Liver (tissue), 8 donors: ENCODE measurements at regions not wholly inside any gene's neighbourhood (a gene's known extent, or its start where the extent isn't known, plus 50 kb on each side); places are given as distances from the start of the nearest gene placed in this dataset.

ENCODE experiments used
- DNase-seq: peaks from one replicate; pipeline ENCODE4 v3.0.0-alpha.2; 2017; ENCODE audit warnings: low spot score
- H3K27ac ChIP-seq, 2 donors: one replicate each; pipeline ENCODE4 v1.7.0; 2013; ENCODE audit warnings: inconsistent platforms in 2 of 2, low read length in 2 of 2, control low read depth in 1 of 2, low read depth in 1 of 2, mild to moderate bottlenecking in 1 of 2
- H3K27me3 ChIP-seq, 4 donors: one replicate each; pipeline versions ENCODE4 v1.6.1 to v1.7.0; 2013; ENCODE audit warnings: low read length in 3 of 4, inconsistent platforms in 1 of 4, mild to moderate bottlenecking in 1 of 4, moderate library complexity in 1 of 4; ENCODE audit not compliant: control insufficient read depth in 4 of 4, insufficient read depth in 4 of 4
- H3K36me3 ChIP-seq, 4 donors: one replicate each; pipeline versions ENCODE4 v1.6.1 to v1.7.0; 2013; ENCODE audit warnings: low read length in 3 of 4, mild to moderate bottlenecking in 3 of 4, low read depth in 1 of 4, moderate library complexity in 1 of 4; ENCODE audit not compliant: control insufficient read depth in 4 of 4, insufficient read depth in 3 of 4
- H3K4me1 ChIP-seq, 4 donors: one replicate each; pipeline versions ENCODE4 v1.6.1 to v1.7.0; 2013; ENCODE audit warnings: low read length in 3 of 4, mild to moderate bottlenecking in 3 of 4, moderate library complexity in 1 of 4; ENCODE audit not compliant: control insufficient read depth in 4 of 4, insufficient read depth in 4 of 4
- H3K4me3 ChIP-seq, 3 donors: one replicate each; pipeline versions ENCODE4 v1.6.1 to v1.7.0; 2013; ENCODE audit warnings: low read length in 3 of 3, control low read depth in 1 of 3, low read depth in 1 of 3, mild to moderate bottlenecking in 1 of 3
- H3K9ac ChIP-seq, 2 donors: one replicate each; pipeline ENCODE4 v1.7.0; 2013; ENCODE audit warnings: low read length in 2 of 2, mild to moderate bottlenecking in 2 of 2, moderate library complexity in 2 of 2, control low read depth in 1 of 2, low read depth in 1 of 2
- H3K9me3 ChIP-seq, 4 donors: one replicate each; pipeline versions ENCODE4 v1.6.1 to v1.7.0; 2013; ENCODE audit warnings: low read length in 3 of 4; ENCODE audit not compliant: control insufficient read depth in 4 of 4
- ATF3 ChIP-seq: IDR thresholded peaks from 2 replicates; pipeline ENCODE4 v1.6.1; 2016; ENCODE audit warnings: antibody characterized with exemption
- CTCF ChIP-seq: fragments of 150-350 bp; IDR thresholded peaks from 2 replicates; pipeline ENCODE4 v1.5.1; 2017; ENCODE audit warnings: improper control_type of control experiment, low read depth, low read length; ENCODE audit not compliant: missing input control
- EGR1 ChIP-seq, 2 donors: IDR thresholded peaks; 2 replicates each; pipeline ENCODE4 v1.6.1; 2016 to 2018; ENCODE audit warnings: antibody characterized with exemption in 2 of 2, low read depth in 2 of 2
- FOXA1 ChIP-seq: IDR thresholded peaks from 2 replicates; pipeline ENCODE4 v1.6.1; 2016; ENCODE audit warnings: antibody characterized with exemption
- GABPA ChIP-seq, 2 donors: IDR thresholded peaks in 1 of 2; conservative IDR thresholded peaks in 1 of 2; 2 replicates each; pipeline ENCODE4 v1.6.1; 2016; ENCODE audit warnings: antibody characterized with exemption in 2 of 2, mild to moderate bottlenecking in 1 of 2, moderate library complexity in 1 of 2
- HNF4A ChIP-seq, 2 donors: conservative IDR thresholded peaks; 2 replicates each; pipeline ENCODE4 v1.6.1; 2016; ENCODE audit warnings: antibody characterized with exemption in 2 of 2, mild to moderate bottlenecking in 2 of 2
- HNF4G ChIP-seq: IDR thresholded peaks from 2 replicates; pipeline ENCODE4 v1.6.1; 2016; ENCODE audit warnings: antibody characterized with exemption
- JUND ChIP-seq, 2 donors: IDR thresholded peaks; 2 replicates each; pipeline ENCODE4 v1.6.1; 2016; ENCODE audit warnings: antibody characterized with exemption in 2 of 2
- MAX ChIP-seq: IDR thresholded peaks from 2 replicates; pipeline ENCODE4 v1.6.1; 2016; ENCODE audit warnings: antibody characterized with exemption
- NR2F2 ChIP-seq: IDR thresholded peaks from 2 replicates; pipeline ENCODE4 v1.6.1; 2016; ENCODE audit warnings: antibody characterized with exemption
- RAD21 ChIP-seq, 2 donors: IDR thresholded peaks; 2 replicates each; pipeline ENCODE4 v1.6.1; 2016; ENCODE audit warnings: antibody characterized with exemption in 2 of 2, mild to moderate bottlenecking in 2 of 2
- REST ChIP-seq: IDR thresholded peaks from 2 replicates; pipeline ENCODE4 v1.6.1; 2016; ENCODE audit warnings: antibody characterized with exemption, mild to moderate bottlenecking
- RXRA ChIP-seq, 2 donors: IDR thresholded peaks; 2 replicates each; pipeline ENCODE4 v1.6.1; 2017 to 2018; ENCODE audit warnings: antibody characterized with exemption in 2 of 2, mild to moderate bottlenecking in 1 of 2
- SP1 ChIP-seq: IDR thresholded peaks from 2 replicates; pipeline ENCODE4 v1.6.1; 2018; ENCODE audit warnings: antibody characterized with exemption, mild to moderate bottlenecking
- TAF1 ChIP-seq: conservative IDR thresholded peaks from 2 replicates; pipeline ENCODE4 v1.6.1; 2016; ENCODE audit warnings: antibody characterized with exemption, mild to moderate bottlenecking
- YY1 ChIP-seq: IDR thresholded peaks from 2 replicates; pipeline ENCODE4 v1.6.1; 2016; ENCODE audit warnings: antibody characterized with exemption, mild to moderate bottlenecking
- ZBTB33 ChIP-seq: IDR thresholded peaks from 2 replicates; pipeline ENCODE4 v1.6.1; 2016; ENCODE audit warnings: antibody characterized with exemption
- WGBS: extraction: QIAGEN DNeasy Blood & Tissue Kit; methylation state at CpG from one replicate; pipeline ENCODE4 v1.1.7; 2013; 5-methylcytosine and 5-hydroxymethylcytosine counted together
- donor health status: healthy.
- donor health status: healthy.
- donor health status: healthy.
- donor health status: healthy.
- donor health status: healthy.

GRCh38 chr11:91686700-91687099, 537.9 kb upstream of the FAT3 start:
- TF ChIP-seq SP1 = no peak
- TF ChIP-seq HNF4A (conservative IDR thresholded peaks at IDR 0.05) = no peak
- no peak for TF ChIP-seq NR2F2
- TF ChIP-seq EGR1 (IDR thresholded peaks at IDR 0.05; ENCODE audit: low read depth in 2 of 2) = no peak
- no peak for TF ChIP-seq GABPA (IDR thresholded peaks at IDR 0.05 in 1 of 2, conservative IDR thresholded peaks at IDR 0.05 in 1 of 2)
- TF ChIP-seq JUND (IDR thresholded peaks at IDR 0.05) = no peak
- no peak for TF ChIP-seq YY1
- TF ChIP-seq TAF1 = no peak
- TF ChIP-seq FOXA1 = no peak
- TF ChIP-seq ATF3 = no peak
- no peak for TF ChIP-seq REST
- TF ChIP-seq MAX = no peak
- TF ChIP-seq ZBTB33 = no peak
- TF ChIP-seq CTCF = no peak
- TF ChIP-seq RXRA (IDR thresholded peaks at IDR 0.05) = no peak
- TF ChIP-seq HNF4G = no peak
- no peaks in the 10 kb centered on the region for H3K4me1 ChIP-seq

GRCh38 chr11:91686281-91686680, 538.3 kb upstream of the FAT3 start:
- Histone ChIP-seq H3K4me3 (no peak overlapping the region), H3K27me3 (no peaks in the 10 kb centered on the region), H3K27ac (no peak overlapping the region), H3K9me3 (no peaks in the 10 kb centered on the region), H3K36me3 (no peaks in the 10 kb centered on the region), H3K9ac (no peak overlapping the region), H3K4me1 (no peaks in the 10 kb centered on the region)
- WGBS = 88% methylated on average over 3 of the region's 3 CpGs
- no peak for DNase-seq
- no peak for TF ChIP-seq HNF4G
- TF ChIP-seq FOXA1 = no peak
- TF ChIP-seq CTCF = no peak
- TF ChIP-seq YY1 = no peak
- TF ChIP-seq ATF3 = no peak
- no peak for TF ChIP-seq HNF4A (conservative IDR thresholded peaks at IDR 0.05)
- no peak for TF ChIP-seq RAD21 (IDR thresholded peaks at IDR 0.05)
- no peak for TF ChIP-seq REST
- no peak for TF ChIP-seq TAF1
- no peak for TF ChIP-seq EGR1 (IDR thresholded peaks at IDR 0.05; ENCODE audit: low read depth in 2 of 2)

More at GRCh38 chr11:91686700-91687099, 537.9 kb upstream of the FAT3 start:
- H3K9ac ChIP-seq = no peak overlapping the region
- DNase-seq = no peak
- H3K27ac ChIP-seq = no peak overlapping the region
- no peak overlapping the region for H3K4me3 ChIP-seq
- no peaks in the 10 kb centered on the region for H3K9me3 ChIP-seq
- WGBS = 87% methylated on average over 1 of the region's 1 CpG
- H3K36me3 ChIP-seq = no peaks in the 10 kb centered on the region
- H3K27me3 ChIP-seq = no peaks in the 10 kb centered on the region
